ENCODE measurements at regions not wholly inside any gene's neighbourhood (a gene's known extent, or its start where the extent isn't known, plus 50 kb on each side); places are given as distances from the start of the nearest gene placed in this dataset.

- ATAC-seq = no peak
- DNase-seq (ENCODE audit: low spot score) = no peak
- intact Hi-C loops (cut with DNase I) = no loop called here
Measured at GRCh38 chr12:13630354-13630753, 351.0 kb downstream of the GRIN2B start.

GRCh38 chr12:13628067-13628466, 353.3 kb downstream of the GRIN2B start:
- intact Hi-C loops (cut with DNase I) = no loop called here
- DNase-seq (ENCODE audit: low spot score) = no peak
- no peak for ATAC-seq

GRCh38 chr12:13627536-13627935, 353.9 kb downstream of the GRIN2B start:
- ATAC-seq = no peak
- intact Hi-C loops (cut with DNase I) = no loop called here
- no peak for DNase-seq (ENCODE audit: low spot score)

- intact Hi-C loops (cut with DNase I) = no loop called here
- DNase-seq (ENCODE audit: low spot score) (no peak), ATAC-seq (no peak)
Measured at GRCh38 chr12:13613297-13613696, 368.1 kb downstream of the GRIN2B start.

GRCh38 chr12:13609894-13610679, 371.3 kb downstream of the GRIN2B start:
- ATAC-seq (peak; percentile 82), DNase-seq (ENCODE audit: low spot score) (no peak)
- intact Hi-C loops (cut with DNase I) = no loop called here

- ATAC-seq (no peak), DNase-seq (ENCODE audit: low spot score) (no peak)
- intact Hi-C loops (cut with DNase I) = no loop called here
Measured at GRCh38 chr12:13606290-13606689, 375.1 kb downstream of the GRIN2B start.

- intact Hi-C loops (cut with DNase I) = no loop called here
- DNase-seq (ENCODE audit: low spot score) = no peak
- no peak for ATAC-seq
Measured at GRCh38 chr12:13603953-13604352, 377.4 kb downstream of the GRIN2B start.

GRCh38 chr12:13602172-13602571, 379.2 kb downstream of the GRIN2B start:
- DNase-seq (ENCODE audit: low spot score) (no peak), ATAC-seq (no peak)
- intact Hi-C loops (cut with DNase I) = no loop called here

GRCh38 chr12:13599176-13599575, 382.2 kb downstream of the GRIN2B start:
- ATAC-seq (no peak), DNase-seq (ENCODE audit: low spot score) (no peak)
- intact Hi-C loops (cut with DNase I) = no loop called here

GRCh38 chr12:13597837-13598236, 383.6 kb downstream of the GRIN2B start:
- ATAC-seq (no peak), DNase-seq (ENCODE audit: low spot score) (no peak)
- intact Hi-C loops (cut with DNase I) = no loop called here

- DNase-seq (ENCODE audit: low spot score) (no peak), ATAC-seq (no peak)
- intact Hi-C loops (cut with DNase I) = no loop called here
Measured at GRCh38 chr12:13597166-13597565, 384.2 kb downstream of the GRIN2B start.

- intact Hi-C loops (cut with DNase I) = no loop called here
- DNase-seq (ENCODE audit: low spot score) (no peak), ATAC-seq (peak; percentile 51)
Measured at GRCh38 chr12:13596714-13597113, 384.7 kb downstream of the GRIN2B start.

- ATAC-seq (peak; percentile 65), DNase-seq (ENCODE audit: low spot score) (no peak)
- intact Hi-C loops (cut with DNase I) = no loop called here
Measured at GRCh38 chr12:13595536-13596443, 385.6 kb downstream of the GRIN2B start.

GRCh38 chr12:13594731-13595514, 386.5 kb downstream of the GRIN2B start:
- ATAC-seq (no peak), DNase-seq (ENCODE audit: low spot score) (no peak)
- intact Hi-C loops (cut with DNase I) = no loop called here

- DNase-seq (ENCODE audit: low spot score) (no peak), ATAC-seq (no peak)
- intact Hi-C loops (cut with DNase I) = no loop called here
Measured at GRCh38 chr12:13592063-13592942, 389.1 kb downstream of the GRIN2B start.

GRCh38 chr12:13591488-13591887, 389.9 kb downstream of the GRIN2B start:
- intact Hi-C loops (cut with DNase I) = no loop called here
- ATAC-seq (no peak), DNase-seq (ENCODE audit: low spot score) (no peak)

- DNase-seq (ENCODE audit: low spot score) = no peak
- intact Hi-C loops (cut with DNase I) = no loop called here
- ATAC-seq = no peak
Measured at GRCh38 chr12:13591059-13591458, 390.3 kb downstream of the GRIN2B start.

- DNase-seq (ENCODE audit: low spot score) (no peak), ATAC-seq (no peak)
- intact Hi-C loops (cut with DNase I) = no loop called here
Measured at GRCh38 chr12:13588574-13588973, 392.0 kb downstream of the EMP1 start.
